Immature natural killer cell (primary cell): ENCODE measurements at regions not wholly inside any gene's neighbourhood (a gene's known extent, or its start where the extent isn't known, plus 50 kb on each side); places are given as distances from the start of the nearest gene placed in this dataset.
"Not testable (repeated sequence)": the region's sequence is repeated elsewhere in the genome, so short reads cannot be mapped to it uniquely, and the experiment has no call there.

Experiments used
- DNase-seq, 3 donors: peaks; one replicate each; pipeline ENCODE4 v3.0.0; 2022; ENCODE audit warnings: mixed read lengths in 1 of 3
- H3K27ac Mint-ChIP-seq, 6 donors: one replicate each; pipeline ENCODE4 v1.8.0; 2020; ENCODE audit warnings: mixed read lengths in 6 of 6, mild to moderate bottlenecking in 5 of 6, inconsistent platforms in 4 of 6, moderate library complexity in 3 of 6
- H3K27me3 Mint-ChIP-seq, 3 donors: one replicate each; pipeline ENCODE4 v1.8.0; 2020 to 2021; ENCODE audit warnings: low read depth in 3 of 3, mild to moderate bottlenecking in 3 of 3, mixed read lengths in 3 of 3, moderate library complexity in 3 of 3, inconsistent platforms in 1 of 3
- H3K36me3 Mint-ChIP-seq, 3 donors: one replicate each; pipeline ENCODE4 v1.8.0; 2020; ENCODE audit warnings: mixed read lengths in 3 of 3, inconsistent platforms in 2 of 3, mild to moderate bottlenecking in 2 of 3
- H3K4me1 Mint-ChIP-seq, 2 donors: one replicate each; pipeline ENCODE4 v1.8.0; 2020; ENCODE audit warnings: inconsistent platforms in 2 of 2, mild to moderate bottlenecking in 2 of 2, mixed read lengths in 2 of 2, moderate library complexity in 1 of 2
- H3K4me3 Mint-ChIP-seq, 5 donors: one replicate each; pipeline ENCODE4 v1.8.0; 2020; ENCODE audit warnings: mild to moderate bottlenecking in 5 of 5, mixed read lengths in 5 of 5, inconsistent platforms in 3 of 5, moderate library complexity in 3 of 5
- H3K9me3 Mint-ChIP-seq, 6 donors: one replicate each; pipeline ENCODE4 v1.8.0; 2020; ENCODE audit warnings: mild to moderate bottlenecking in 6 of 6, mixed read lengths in 6 of 6, inconsistent platforms in 4 of 6, moderate library complexity in 3 of 6

DNA sequence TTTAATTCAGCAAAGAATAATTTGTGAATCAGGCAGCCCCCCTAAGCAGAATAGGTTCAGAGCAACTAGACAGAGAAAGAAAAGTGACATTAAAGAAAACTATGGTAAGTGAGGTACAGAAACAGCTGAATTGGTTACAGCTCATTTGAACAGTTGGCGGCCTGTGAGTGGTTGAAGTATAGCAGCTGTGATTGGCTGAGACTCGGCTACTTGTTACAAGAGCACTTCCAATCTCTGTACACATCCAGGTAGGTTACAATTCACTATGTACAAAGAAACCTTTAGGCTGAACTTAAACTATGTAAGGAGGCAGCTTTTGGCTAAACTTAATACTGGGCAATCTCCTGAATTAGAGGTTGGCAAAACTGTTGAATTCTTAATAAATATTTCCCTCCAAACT lies 171.1 kb upstream of the LHX8 start:
- Mint-ChIP-seq H3K27me3 (no peaks in the 10 kb centered on the region), H3K4me1 (no peaks in the 10 kb centered on the region), H3K36me3 (no peaks in the 10 kb centered on the region), H3K9me3 (peaks cover 0 to 22% (median 8%) of the 10 kb centered on the region in 6 donors), H3K27ac (no peak overlapping the region), H3K4me3 (no peak overlapping the region)
- no peak for DNase-seq

DNA sequence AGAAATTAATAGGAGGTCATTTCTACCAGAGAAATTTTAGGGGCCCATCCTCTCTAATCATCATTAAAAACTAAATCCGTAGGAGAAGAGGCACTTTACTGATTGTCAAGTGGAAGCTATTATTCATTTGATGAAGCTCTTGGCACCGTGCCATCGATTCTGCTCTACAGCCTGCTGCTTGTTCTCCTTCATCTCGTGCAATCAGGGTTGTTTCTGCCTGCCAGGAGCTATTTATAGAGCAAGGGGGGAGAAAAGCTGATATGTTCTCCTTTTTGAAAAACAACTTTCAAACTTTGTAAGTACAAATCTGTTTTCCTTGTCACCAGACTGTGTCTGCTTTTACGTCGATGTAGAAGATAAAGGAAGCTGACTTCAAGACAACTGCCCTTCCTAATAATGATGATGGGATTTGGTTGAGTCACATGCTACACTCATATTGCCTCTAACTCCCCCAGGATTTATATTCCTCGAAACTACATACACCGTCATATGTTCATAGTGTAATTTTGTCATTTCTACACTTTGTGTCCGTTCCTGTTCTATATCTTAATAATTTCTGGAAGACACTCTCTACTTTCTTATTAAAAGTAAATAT lies 169.6 kb upstream of the LHX8 start:
- no peak for DNase-seq
- Mint-ChIP-seq H3K9me3 (peaks cover 0 to 22% (median 9%) of the 10 kb centered on the region in 6 donors), H3K27ac (no peak overlapping the region), H3K4me3 (no peak overlapping the region), H3K27me3 (no peaks in the 10 kb centered on the region), H3K4me1 (no peaks in the 10 kb centered on the region), H3K36me3 (no peaks in the 10 kb centered on the region)

DNA sequence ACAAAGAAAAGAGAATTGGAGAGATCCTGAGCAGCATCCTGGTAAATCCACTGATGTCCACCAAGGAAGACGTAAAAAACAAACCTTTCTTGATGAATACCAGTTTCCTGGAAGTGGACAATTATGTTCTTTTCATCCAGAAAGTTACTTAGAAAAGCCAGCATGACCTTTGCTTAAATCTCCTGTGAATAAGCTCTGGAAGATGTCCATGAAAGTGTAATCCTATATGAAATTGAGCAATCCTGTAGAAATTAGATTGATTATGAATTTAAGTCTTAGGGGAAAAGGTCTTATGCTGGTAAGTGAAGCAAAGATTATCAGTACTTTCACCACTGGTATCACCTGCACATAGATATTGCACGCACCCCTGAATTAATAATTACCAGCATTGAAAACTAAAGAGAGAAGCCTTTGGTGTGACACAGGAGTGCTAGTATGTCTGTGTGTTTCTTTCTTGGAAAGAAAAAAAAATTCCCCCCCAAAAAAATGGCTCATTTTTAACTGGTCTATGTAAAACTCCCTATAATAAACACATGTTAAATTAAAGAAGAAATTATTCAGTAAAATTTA lies 164.5 kb upstream of the LHX8 start:
- Mint-ChIP-seq H3K27ac (no peak overlapping the region), H3K4me1 (no peaks in the 10 kb centered on the region), H3K36me3 (no peaks in the 10 kb centered on the region), H3K27me3 (no peaks in the 10 kb centered on the region), H3K4me3 (no peak overlapping the region), H3K9me3 (peaks cover 0 to 17% (median 6%) of the 10 kb centered on the region in 6 donors)
- no peak for DNase-seq

DNA sequence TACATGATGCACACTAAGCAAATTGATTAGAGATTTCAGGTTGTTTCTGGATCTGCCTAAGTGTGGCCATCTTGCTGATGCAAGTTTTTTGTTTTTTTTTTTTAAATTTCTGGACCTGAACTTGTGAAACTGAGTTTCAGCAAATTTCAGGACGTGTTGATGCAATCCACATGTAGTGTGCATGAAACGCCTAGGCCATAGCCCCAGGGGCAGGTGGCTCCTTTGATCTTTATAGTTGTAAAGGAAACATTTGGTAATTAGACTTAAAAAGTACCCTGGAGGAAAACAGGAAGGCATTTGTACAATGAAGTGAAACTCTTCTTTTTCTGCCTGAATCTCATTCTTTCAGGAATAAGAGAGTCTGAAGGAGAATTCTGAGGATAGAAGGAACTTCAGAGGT lies 162.2 kb upstream of the LHX8 start:
- Mint-ChIP-seq H3K4me1 (no peaks in the 10 kb centered on the region), H3K9me3 (peaks cover 1 to 17% (median 5%) of the 10 kb centered on the region in 6 donors), H3K27ac (no peak overlapping the region), H3K27me3 (no peaks in the 10 kb centered on the region), H3K4me3 (no peak overlapping the region), H3K36me3 (no peaks in the 10 kb centered on the region)
- DNase-seq, result no peak

DNA sequence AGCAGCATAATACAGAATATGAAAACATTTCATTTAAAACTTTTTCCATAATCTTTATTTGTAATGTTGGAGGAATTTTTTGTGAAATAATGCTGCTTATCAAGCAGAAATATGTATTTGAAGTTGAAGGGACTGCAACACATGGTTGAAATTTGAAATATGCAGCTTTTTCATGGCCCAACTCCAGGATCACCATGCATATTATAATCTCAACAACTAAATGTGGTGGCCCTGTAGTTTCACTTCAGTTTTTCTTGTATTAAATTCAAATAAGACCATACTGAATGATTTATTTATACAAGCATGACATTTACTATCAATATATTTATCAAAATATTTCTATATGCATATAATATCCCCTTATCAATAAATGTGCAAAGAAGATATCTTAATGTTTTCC lies 157.7 kb upstream of the LHX8 start:
- H3K4me1 Mint-ChIP-seq, result no peaks in the 10 kb centered on the region

DNA sequence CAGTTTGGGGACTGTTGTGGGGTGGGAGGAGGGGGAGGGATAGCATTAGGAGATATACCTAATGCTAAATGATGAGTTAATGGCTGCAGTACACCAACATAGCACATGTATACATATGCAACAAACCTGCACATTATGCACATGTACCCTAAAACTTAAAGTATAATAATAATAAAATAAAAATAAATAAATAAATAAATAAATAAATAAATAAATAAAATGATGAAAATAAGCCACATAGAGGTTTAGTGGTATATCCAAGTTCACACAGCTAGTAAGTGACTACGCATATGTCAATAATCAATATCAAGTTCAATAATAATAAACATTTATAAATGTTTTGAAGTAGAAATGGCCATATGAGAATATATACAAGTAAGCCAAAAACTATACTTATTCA lies 141.7 kb upstream of the LHX8 start:
- H3K36me3 Mint-ChIP-seq, H3K27ac Mint-ChIP-seq, DNase-seq, H3K4me3 Mint-ChIP-seq, H3K27me3 Mint-ChIP-seq, H3K4me1 Mint-ChIP-seq: not testable (repeated sequence)
- H3K9me3 Mint-ChIP-seq, result peaks cover 0 to 30% (median 14%) of the 10 kb centered on the region in 6 donors

More for the DNA sequence above, 157.7 kb upstream of the LHX8 start:
- Mint-ChIP-seq H3K4me3 (no peak overlapping the region), H3K27ac (no peak overlapping the region), H3K27me3 (no peaks in the 10 kb centered on the region), H3K36me3 (no peaks in the 10 kb centered on the region), H3K9me3 (peaks cover 6 to 23% (median 14%) of the 10 kb centered on the region in 6 donors)
- DNase-seq, result no peak

DNA sequence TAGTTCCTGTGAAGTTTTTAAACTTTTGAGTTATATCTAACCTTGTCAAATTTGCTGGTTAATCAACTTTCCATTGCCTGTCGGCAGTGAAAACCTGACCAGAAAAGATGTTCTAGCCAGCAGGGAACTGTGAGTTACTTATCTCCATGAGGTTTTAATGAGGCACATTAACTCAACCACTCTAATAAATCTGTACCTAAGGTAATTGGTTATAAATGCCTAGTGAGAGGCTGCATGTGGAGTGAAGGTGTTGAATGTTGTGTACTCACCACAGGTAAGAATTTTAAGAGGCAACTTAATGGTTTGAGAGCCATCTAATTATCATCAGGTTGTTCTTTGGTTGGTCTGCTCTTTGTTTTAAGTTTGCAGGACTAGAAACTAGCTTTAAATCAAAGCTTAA lies 138.4 kb upstream of the LHX8 start:
- no peak overlapping the region for H3K27ac Mint-ChIP-seq

DNA sequence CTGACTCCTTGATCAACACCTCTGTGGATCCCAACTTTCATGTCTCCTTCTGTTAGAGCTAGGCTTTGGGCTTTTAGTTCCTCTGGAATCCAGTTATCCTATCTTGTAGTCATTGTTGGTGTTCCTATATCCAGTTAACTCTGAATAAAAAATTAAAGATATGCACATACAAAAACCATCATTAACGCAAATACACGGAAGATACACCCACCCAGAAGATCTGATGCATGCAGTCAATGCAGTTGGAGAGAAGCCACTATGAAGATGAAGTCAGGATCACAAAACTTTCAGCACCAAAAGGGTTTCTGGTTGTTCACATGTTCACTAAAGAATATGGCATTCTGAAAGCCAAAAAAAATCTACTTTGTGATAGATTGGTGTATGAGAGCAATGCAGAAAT lies 123.6 kb upstream of the LHX8 start:
- Mint-ChIP-seq H3K4me3 (no peak overlapping the region), H3K36me3 (no peaks in the 10 kb centered on the region), H3K4me1 (no peaks in the 10 kb centered on the region), H3K27me3 (peaks cover 0 to 1% (median 0%) of the 10 kb centered on the region in 3 donors), H3K9me3 (peaks cover 14 to 42% (median 21%) of the 10 kb centered on the region in 6 donors), H3K27ac (no peak overlapping the region)
- no peak for DNase-seq

More for the DNA sequence above, 138.4 kb upstream of the LHX8 start:
- no peak overlapping the region for H3K4me3 Mint-ChIP-seq
- H3K27me3 Mint-ChIP-seq, result peaks cover 0 to 1% (median 0%) of the 10 kb centered on the region in 3 donors
- peaks cover 2 to 17% (median 9%) of the 10 kb centered on the region in 6 donors for H3K9me3 Mint-ChIP-seq
- no peaks in the 10 kb centered on the region for H3K4me1 Mint-ChIP-seq
- no peaks in the 10 kb centered on the region for H3K36me3 Mint-ChIP-seq
- no peak for DNase-seq

DNA sequence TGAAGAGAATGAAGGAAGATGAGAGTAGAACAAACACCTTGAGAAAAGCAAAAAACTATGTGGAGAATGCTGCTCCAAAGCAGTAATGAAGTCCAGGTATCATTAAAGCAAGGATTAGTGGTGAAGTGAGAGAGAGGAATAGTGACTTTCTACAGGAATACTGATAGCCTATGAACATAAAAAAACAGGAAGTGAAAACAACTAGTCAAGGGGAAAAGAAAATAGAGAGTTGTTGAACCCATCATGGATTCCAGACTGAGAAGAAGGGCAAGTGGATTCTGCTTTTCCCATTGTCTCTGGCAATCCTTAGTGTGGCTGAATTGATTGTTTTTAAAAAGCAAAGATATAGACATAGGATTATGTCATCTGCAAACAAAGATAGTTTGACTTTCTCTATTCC lies 119.9 kb upstream of the LHX8 start:
- Mint-ChIP-seq H3K27ac (no peak overlapping the region), H3K9me3 (peaks cover 14 to 50% (median 23%) of the 10 kb centered on the region in 6 donors), H3K27me3 (peaks cover 0 to 1% (median 0%) of the 10 kb centered on the region in 3 donors), H3K36me3 (no peaks in the 10 kb centered on the region), H3K4me1 (no peaks in the 10 kb centered on the region), H3K4me3 (no peak overlapping the region)
- DNase-seq, result no peak

DNA sequence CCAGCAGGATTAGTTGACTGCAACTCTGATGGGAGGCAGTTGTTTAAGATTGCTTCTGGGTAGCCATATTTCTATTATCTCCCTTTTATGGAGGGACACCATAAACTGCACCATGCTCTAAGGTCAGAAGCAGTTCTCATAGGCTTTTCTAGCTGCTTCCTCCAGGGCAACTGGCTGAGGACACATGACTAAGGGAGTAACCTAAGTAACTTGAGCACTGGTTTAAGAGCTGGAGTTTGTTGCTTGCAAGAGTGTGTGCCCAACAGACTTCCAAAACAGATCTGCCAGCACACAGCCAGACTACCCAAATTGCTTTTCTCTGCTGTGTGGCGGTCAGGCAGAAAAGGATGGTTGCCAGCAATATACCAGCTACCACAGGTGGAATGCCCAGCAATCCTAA lies 111.2 kb upstream of the LHX8 start:
- peaks cover 14 to 34% (median 22%) of the 10 kb centered on the region in 6 donors for H3K9me3 Mint-ChIP-seq
- peaks cover 0 to 6% (median 0%) of the 10 kb centered on the region in 3 donors for H3K27me3 Mint-ChIP-seq
- no peak overlapping the region for H3K27ac Mint-ChIP-seq
- no peaks in the 10 kb centered on the region for H3K4me1 Mint-ChIP-seq
- H3K4me3 Mint-ChIP-seq, result no peak overlapping the region
- no peaks in the 10 kb centered on the region for H3K36me3 Mint-ChIP-seq
- no peak for DNase-seq

DNA sequence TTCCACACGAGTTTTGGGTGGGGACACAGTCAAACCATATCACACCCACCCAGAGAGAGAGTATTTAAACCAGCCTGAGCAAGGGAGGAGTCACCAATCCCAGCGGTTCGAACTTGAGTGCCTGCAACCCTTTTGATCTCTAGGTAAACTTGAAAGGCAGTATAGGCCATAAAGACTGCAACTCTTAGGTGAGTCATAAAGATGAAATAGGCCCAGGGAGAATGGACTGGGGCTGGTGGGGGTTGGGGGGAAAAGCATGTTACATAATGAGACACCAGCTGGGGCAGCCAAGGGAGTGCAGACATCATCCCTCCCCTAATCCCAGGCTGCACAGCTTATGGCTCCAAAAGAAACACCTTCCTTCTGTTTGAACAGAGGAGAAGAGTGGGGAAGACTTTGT lies 99.8 kb upstream of the LHX8 start:
- no peak overlapping the region for H3K4me3 Mint-ChIP-seq

DNA sequence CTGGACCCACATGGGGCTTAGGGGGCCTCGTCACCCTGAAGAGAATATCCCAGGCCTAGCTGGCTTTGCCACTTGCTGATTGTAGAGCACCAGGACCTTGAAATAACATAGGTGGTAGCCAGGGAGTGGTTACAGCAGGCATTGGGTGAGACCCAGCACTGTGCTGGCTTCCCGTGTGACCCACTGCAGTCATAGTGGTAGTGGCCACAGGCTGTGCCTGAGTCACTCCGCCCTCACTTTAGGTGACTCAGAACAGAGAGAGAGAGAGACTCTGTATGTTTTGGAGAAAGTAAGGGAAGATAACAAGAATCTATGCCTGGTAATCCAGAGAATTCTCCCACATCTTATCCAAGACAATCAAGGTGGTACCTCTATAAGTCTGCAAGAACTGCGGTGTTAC lies 98.7 kb upstream of the LHX8 start:
- no peak overlapping the region for H3K27ac Mint-ChIP-seq
- H3K27me3 Mint-ChIP-seq, result no peaks in the 10 kb centered on the region
- H3K4me1 Mint-ChIP-seq, result no peaks in the 10 kb centered on the region
- peaks cover 0 to 5% (median 0%) of the 10 kb centered on the region in 3 donors for H3K36me3 Mint-ChIP-seq
- peaks cover 18 to 43% (median 33%) of the 10 kb centered on the region in 6 donors for H3K9me3 Mint-ChIP-seq
- no peak overlapping the region for H3K4me3 Mint-ChIP-seq
- DNase-seq, result no peak

More for the DNA sequence above, 99.8 kb upstream of the LHX8 start:
- H3K27me3 Mint-ChIP-seq, result no peaks in the 10 kb centered on the region
- no peak overlapping the region for H3K27ac Mint-ChIP-seq
- H3K4me1 Mint-ChIP-seq, result no peaks in the 10 kb centered on the region
- no peak for DNase-seq
- H3K36me3 Mint-ChIP-seq, result peaks cover 0 to 4% (median 0%) of the 10 kb centered on the region in 3 donors
- H3K9me3 Mint-ChIP-seq, result peaks cover 18 to 42% (median 30%) of the 10 kb centered on the region in 6 donors

DNA sequence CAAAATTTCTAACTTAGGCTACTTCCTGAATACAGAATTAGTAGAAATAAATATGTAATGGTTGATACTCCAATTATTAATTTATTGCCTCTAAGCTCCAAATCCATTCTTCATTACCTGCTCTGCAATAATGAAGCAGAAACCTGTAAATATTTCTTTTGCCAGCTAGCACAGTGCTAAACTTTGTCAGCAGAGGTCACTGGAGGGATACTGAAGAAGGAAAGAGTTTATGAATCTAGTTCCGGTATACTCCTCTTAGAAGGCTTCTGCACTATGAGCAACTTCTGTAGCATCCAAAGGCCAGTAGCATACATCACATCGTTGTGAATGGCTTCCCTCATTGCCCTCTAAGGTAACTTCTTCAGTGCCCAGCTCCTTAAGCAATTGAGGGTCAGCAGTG lies 81.0 kb upstream of the LHX8 start:
- Mint-ChIP-seq H3K4me1 (no peaks in the 10 kb centered on the region), H3K4me3 (no peak overlapping the region), H3K27me3 (no peaks in the 10 kb centered on the region), H3K27ac (no peak overlapping the region), H3K9me3 (peaks cover 7 to 29% (median 10%) of the 10 kb centered on the region in 6 donors), H3K36me3 (no peaks in the 10 kb centered on the region)
- DNase-seq, result no peak

DNA sequence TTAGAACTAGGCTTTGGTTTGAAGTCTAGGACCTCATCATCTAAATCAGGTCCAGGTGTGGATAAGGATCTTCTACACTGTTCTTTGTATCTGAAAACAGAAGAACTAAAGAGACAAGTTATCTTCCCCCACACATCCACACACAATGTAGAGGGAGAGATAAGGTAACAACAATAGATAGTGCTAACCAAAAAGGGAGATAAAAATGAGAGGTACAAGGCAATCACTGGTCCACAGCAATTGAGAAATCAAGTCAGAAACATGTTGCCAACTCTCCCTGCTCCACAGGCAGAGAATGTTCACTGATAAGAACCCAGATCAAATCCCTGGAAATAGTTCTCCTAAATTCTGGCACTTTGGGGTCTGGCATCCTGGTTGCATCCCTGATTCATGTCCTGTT lies 75.8 kb upstream of the LHX8 start:
- Mint-ChIP-seq H3K9me3 (peaks cover 7 to 50% (median 15%) of the 10 kb centered on the region in 6 donors), H3K27ac (no peak overlapping the region), H3K36me3 (no peaks in the 10 kb centered on the region), H3K27me3 (no peaks in the 10 kb centered on the region), H3K4me3 (no peak overlapping the region), H3K4me1 (no peaks in the 10 kb centered on the region)
- no peak for DNase-seq

DNA sequence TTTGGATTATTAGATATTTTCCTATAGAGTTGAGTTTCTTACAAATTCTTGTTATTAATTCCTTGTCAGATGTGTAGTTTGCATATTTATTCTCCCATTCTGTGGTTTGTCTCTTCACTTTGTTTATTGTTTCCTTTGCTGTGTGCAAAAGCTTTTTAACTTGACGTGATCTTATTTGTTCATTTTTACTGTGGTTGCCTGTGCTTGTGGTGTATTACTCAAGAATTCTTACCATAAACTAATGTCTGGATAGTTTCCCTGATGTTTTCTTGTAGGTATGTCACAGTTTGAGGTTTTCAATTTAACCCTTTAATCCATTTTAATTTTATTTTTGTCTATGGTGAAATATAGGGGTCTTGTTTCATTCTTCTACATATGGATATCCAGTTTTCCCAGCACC lies 72.1 kb upstream of the LHX8 start:
- Mint-ChIP-seq H3K27ac (no peak overlapping the region), H3K4me3 (no peak overlapping the region), H3K9me3 (peaks cover 10 to 69% (median 17%) of the 10 kb centered on the region in 6 donors), H3K4me1 (no peaks in the 10 kb centered on the region), H3K27me3 (no peaks in the 10 kb centered on the region), H3K36me3 (no peaks in the 10 kb centered on the region)
- no peak for DNase-seq
